ENCODE measurements at regions not wholly inside any gene's neighbourhood (a gene's known extent, or its start where the extent isn't known, plus 50 kb on each side); places are given as distances from the start of the nearest gene placed in this dataset.
A peak's percentile ranks its signal among the peaks of the same experiment; 100 is the strongest.

DNA sequence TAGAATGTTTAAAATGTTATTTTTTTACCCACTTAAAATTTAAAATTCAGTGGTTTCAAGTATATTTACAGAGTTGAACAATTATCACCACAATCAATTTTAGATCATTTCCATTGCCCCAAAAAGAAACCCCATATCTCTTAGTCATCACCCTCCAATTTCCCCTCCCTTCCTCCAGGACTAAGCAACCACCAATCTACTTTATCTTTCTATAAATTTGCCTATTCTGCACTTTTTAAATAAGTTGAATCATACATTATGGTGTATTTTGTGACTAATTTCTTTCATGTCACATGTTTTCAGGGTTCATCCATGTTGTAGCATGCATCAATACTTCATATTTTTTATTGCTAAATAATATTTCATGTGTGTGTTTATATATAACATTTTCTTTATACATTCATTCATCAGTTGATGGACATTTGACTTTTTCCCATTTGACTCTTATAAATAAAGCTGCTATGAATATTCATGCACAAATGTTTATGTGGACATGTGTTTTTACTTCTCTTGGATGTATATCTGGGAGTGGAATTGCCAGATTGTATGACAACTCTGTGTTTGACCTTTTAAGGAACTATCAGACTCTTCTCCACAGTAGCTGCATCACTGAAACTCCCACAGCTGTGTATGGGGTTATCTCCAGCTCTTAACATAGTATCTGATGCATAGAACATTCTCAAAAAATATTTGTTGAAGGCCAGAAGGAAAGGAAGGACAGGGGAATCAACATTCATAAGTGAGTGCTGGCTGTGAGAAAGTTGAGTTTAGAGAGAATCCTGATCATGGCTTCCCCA, 107.8 kb upstream of the OXGR1 start:
- DNase-seq (ENCODE audit: insufficient read length, low spot score) (no peak), FAIRE-seq (no peak)
- TF ChIP-seq POLR2A (IDR thresholded peaks at IDR 0.05; ENCODE audit: low read depth, low read length): no peak

DNA sequence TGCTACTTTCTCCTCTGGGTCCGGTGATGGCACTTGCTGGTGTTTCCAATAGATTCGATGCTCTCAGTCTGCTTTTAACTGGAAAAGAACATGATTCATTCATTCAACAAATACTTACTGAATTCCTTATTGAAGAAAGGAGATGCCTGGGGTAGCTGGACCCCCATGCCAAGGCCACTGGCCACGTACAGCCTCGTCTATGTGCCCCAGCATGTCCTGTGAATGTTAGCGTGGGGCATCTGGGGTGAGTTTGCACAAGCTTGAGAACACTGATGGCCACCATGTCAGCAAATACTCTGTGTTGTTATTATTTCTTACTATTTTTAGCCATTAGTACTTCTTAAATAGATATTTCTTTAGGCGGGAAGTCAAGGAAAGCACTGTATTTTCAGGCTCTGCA, 112.0 kb upstream of the OXGR1 start:
- TF ChIP-seq POLR2A (IDR thresholded peaks at IDR 0.05; ENCODE audit: low read depth, low read length): no peak
- no peak for FAIRE-seq
- DNase-seq (ENCODE audit: insufficient read length, low spot score): no peak

DNA sequence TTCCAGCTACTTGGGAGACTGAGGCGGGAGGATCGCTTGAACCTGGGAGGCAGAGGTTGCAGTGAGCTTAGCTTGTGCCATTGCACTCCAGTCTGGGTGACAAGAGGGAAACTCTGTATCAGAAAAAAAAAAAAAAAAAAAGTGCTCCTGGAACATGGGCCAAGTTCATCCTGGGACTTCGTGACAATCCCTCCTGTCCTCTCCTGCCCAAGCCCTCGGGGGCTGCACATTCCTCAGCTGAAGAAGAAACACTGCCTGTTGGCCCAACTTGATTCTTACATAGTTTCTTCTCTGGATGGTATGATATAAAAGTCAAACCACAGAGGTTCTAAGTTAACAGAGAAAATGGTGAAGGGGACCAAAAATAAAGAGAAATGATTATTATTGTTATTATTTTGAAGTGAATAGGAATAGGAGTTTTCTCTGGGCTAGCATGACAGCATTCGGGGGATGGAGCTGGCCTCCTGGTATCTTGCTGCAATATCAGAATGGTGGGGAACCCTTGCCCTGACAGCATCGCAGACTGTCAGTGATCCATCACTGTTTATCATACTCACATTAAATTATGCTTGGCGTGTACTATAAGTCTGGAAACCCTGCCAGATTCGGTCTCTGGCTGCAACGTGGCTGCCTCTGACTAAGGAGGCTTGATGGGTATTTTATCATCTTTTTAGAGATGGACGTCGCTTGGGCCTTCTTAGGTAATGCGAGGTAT, 113.7 kb upstream of the OXGR1 start:
- no peak for TF ChIP-seq POLR2A (IDR thresholded peaks at IDR 0.05; ENCODE audit: low read depth, low read length)
- no peak for DNase-seq (ENCODE audit: insufficient read length, low spot score)
- FAIRE-seq: no peak

DNA sequence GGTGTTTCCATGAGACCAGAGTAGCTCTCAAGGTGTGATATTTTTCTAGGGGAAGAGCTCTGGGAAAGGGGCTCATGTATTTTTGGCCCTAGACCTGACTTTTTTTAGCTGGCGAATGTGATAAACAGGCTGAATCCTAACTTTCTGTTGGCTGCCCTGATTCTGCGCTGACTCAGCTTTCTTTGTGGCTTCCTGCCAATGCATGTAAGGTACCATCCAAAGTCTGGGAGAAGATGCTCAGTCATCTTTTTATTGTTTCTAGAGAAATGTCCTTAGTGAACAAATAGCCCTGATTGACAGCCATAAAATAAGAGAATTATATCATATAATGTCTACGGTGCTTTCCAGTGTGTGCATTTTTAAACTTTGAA, 113.6 kb upstream of the MBNL2 start:
- FAIRE-seq (peak; percentile 93), DNase-seq (ENCODE audit: insufficient read length, low spot score) (peak; percentile 37)
- no peak for TF ChIP-seq POLR2A (IDR thresholded peaks at IDR 0.05; ENCODE audit: low read depth, low read length)

GRCh38 chr13:97109256-97109655, 112.9 kb upstream of the MBNL2 start:
- DNase-seq (ENCODE audit: insufficient read length, low spot score) (no peak), FAIRE-seq (no peak)
- TF ChIP-seq POLR2A (IDR thresholded peaks at IDR 0.05; ENCODE audit: low read depth, low read length): no peak

DNA sequence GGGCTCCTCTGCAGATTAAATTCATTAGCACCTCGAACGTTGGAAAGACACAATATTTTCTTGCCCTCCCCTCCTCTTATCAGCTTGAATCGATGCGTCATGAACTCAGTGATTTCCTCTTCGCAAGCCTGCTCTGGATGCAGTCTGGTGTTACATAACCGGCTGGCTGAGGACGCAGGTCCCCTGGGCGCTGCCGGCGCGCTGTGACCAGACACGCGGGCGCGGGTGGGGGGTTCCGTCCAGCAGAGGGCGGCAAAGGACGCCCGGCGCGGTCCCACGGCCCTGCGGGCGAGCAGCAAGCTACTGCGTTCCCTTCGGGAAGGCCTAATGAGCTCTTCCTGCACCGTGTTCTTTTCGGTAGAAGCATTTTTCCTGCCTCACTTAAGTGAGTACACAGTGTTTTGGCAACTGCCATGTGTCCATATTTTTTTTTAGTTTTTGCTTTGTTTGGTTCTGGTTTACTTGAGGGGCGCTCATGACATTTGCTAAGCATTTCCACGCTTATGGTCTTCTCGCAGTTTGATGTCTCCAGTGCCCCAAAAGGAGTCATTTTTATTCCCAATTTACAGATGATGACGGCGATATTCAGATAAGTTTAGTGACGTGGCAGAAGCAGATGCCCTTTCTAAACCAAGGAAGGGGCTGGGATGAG, 112.2 kb upstream of the MBNL2 start:
- no peak for TF ChIP-seq POLR2A (IDR thresholded peaks at IDR 0.05; ENCODE audit: low read depth, low read length)
- peak; percentile 89 for DNase-seq (ENCODE audit: insufficient read length, low spot score)
- peak; percentile 96 for FAIRE-seq

DNA sequence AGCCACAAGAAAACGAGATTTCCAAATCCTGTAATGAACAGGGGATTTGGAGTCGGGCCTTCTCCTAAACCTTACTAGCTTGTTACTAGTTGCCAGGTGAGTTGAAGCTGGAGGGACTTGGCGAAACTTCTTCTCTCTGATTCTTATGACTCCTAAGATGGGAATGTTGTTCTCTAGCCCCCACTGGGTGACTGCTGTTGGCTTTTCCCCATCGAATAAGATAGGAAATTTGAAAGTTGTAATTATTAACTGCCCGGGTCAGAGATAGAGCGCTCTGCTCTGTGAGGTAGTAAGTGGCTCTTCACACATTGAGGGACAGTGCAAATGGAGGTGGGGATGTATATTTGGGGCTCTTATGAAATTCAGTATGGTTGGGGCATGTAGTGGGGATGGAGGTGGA, 111.2 kb upstream of the MBNL2 start:
- no peak for TF ChIP-seq POLR2A (IDR thresholded peaks at IDR 0.05; ENCODE audit: low read depth, low read length)
- no peak for FAIRE-seq
- DNase-seq (ENCODE audit: insufficient read length, low spot score): no peak

DNA sequence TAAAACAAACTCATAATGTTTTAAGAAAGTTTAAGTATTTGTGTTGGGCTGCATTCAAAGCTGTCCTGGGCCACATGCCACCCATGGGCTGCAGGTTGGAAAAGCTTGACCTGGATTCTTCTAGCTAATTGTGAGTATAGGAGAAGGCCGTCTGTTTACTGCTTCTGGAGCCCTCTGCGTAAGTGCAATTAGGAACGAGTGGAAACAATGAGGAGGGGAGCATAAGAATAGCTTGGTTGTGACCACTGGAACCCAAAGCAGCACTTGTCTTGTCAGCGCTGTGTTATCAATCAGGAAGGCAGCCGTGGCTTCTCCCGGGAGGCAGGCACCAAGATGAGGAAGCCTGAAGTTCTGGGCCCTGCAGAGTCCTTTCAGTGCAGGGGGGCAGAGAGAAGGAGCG, 110.4 kb upstream of the MBNL2 start:
- DNase-seq (ENCODE audit: insufficient read length, low spot score): no peak
- TF ChIP-seq POLR2A (IDR thresholded peaks at IDR 0.05; ENCODE audit: low read depth, low read length): no peak
- no peak for FAIRE-seq

DNA sequence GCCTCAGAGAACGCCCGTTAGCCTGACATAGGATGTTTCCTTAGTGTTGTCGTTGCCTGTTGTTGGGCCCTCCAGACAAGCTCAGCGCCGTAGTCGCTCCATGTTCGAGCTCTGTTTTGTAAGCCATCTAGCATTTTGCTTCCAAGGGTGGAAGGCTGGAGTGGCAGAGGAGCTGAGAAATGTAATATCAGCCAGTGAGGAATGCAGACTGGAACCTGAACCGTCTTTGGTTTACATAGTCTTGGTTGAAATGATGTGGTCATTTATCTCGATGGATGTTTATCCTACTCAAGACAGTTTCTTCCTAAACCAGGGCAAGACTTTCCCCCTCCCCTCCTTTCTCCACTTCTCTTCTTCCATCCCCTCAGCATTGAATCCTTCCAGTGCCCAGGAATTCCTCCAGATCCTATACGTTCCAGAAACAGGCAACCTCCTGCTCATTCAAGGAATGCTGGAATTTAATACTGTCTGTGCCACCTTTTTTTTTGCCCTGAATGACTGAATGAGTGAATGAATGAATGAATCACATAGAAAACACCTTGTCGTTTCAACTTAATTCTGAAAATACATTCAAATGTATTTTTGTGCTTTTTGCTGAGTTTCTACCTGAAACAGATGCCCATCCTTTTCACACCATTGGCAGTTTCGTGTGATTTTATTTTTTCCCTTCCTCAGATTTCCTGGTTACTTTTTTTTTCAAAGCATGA, 109.5 kb upstream of the MBNL2 start:
- DNase-seq (ENCODE audit: insufficient read length, low spot score) (no peak), FAIRE-seq (no peak)
- TF ChIP-seq POLR2A (IDR thresholded peaks at IDR 0.05; ENCODE audit: low read depth, low read length): no peak

GRCh38 chr13:97113231-97114001, 108.7 kb upstream of the MBNL2 start:
- FAIRE-seq (no peak), DNase-seq (ENCODE audit: insufficient read length, low spot score) (no peak)
- TF ChIP-seq POLR2A (IDR thresholded peaks at IDR 0.05; ENCODE audit: low read depth, low read length): no peak

- DNase-seq (ENCODE audit: insufficient read length, low spot score) (no peak), FAIRE-seq (no peak)
- TF ChIP-seq POLR2A (IDR thresholded peaks at IDR 0.05; ENCODE audit: low read depth, low read length): no peak
These were observed 107.5 kb upstream of the MBNL2 start for GRCh38 chr13:97114651-97115050.

- FAIRE-seq (peak; percentile 95), DNase-seq (ENCODE audit: insufficient read length, low spot score) (peak; percentile 55)
- TF ChIP-seq POLR2A (IDR thresholded peaks at IDR 0.05; ENCODE audit: low read depth, low read length): no peak
These were observed 105.4 kb upstream of the MBNL2 start for GRCh38 chr13:97116754-97117153.

DNA sequence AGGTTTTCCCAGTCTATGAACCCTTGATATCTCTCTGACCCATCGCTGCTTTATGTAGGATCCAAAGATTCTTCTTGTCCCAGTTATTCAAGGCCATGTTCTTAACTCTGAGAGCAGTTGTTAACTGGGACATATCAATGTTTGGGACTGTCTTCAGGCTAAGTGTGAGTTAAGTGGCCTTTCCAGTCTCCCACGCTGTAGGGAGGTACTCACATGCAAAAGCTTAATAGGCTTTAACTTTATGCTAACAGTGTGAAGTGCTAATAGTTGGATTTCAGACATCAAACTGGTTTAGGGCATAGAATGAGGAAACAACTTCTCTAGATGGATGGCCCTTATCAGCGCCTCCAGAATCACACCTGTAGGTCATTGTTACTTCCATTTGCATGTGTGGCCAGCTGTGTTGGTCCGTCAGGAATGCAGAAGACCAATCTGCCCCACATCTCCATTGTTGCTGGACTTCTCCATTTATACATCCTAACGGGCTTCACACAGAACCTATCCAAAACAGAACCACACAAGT, 104.7 kb upstream of the MBNL2 start:
- no peak for DNase-seq (ENCODE audit: insufficient read length, low spot score)
- no peak for TF ChIP-seq POLR2A (IDR thresholded peaks at IDR 0.05; ENCODE audit: low read depth, low read length)
- FAIRE-seq: no peak

Data from H54 (cell line).